Activated T-cell treated with anti-CD3 and anti-CD28 coated beads, Interleukin-2, amount 50 U/mL, for 48 hours (primary cell): ENCODE measurements at regions not wholly inside any gene's neighbourhood (a gene's known extent, or its start where the extent isn't known, plus 50 kb on each side); places are given as distances from the start of the nearest gene placed in this dataset.
"Not testable (repeated sequence)": the region's sequence is repeated elsewhere in the genome, so short reads cannot be mapped to it uniquely, and the experiment has no call there.

Experiments
- DNase-seq, 2 experiments: peaks; one replicate each; pipeline ENCODE4 v3.0.0-alpha.2; 2020

DNA sequence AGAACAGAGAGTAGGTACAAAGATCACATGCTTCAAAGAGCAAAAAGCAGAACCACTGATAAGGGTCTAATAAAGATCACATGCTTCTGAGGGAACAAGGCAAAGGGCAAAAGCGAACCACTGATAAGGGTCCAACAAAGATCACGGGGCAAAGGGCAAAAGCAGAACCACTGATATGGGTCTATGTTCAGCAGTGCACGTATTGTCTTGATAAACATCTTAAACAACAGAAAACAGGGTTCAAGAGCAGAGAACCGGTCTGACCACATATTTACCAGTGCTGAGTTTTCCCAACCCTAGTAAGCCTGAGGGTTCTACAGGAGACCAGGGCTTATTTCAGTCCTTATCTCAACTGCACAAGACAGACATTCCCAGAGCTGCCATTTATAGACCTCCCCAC, 362.7 kb upstream of the ATXN7L3B start:
- DNase-seq, result not testable (repeated sequence)

DNA sequence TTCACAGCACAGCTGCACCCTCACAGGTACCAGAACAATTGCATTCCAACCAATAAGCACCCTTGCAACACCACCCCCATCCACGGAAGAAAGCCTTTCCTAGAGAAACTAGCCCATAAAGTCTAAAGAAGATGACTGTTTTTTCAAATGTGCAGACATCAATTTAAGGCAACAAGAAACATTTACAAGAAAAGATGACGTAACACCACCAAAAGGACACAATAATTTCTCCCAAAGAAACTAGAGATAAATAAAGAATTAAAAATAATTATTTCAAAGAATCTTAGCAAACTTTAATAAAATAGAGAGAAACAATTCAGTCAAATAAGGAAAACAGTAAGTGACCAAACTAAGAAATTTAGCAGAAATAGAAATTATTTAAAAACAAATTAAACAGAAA, 352.3 kb upstream of the ATXN7L3B start:
- DNase-seq, result no peak

DNA sequence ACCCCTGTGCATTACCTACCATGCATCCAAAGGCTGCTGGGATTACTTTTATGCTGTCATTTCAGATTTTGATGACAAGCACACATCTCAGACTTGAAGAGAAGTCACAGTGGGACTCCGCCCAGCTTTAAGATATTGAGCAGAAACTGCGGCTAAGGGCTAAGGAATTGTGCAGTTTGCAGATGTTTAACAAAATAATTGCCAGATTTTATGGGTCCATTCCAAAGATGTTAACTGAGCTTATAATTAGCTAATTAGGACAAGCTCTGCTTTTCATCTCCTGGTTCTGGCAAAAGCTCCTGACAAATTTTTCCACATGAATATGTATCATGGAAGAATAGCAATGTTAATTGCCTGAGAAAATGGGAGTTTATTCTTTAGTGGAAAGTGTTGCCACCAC, 344.4 kb upstream of the ATXN7L3B start:
- no peak for DNase-seq

DNA sequence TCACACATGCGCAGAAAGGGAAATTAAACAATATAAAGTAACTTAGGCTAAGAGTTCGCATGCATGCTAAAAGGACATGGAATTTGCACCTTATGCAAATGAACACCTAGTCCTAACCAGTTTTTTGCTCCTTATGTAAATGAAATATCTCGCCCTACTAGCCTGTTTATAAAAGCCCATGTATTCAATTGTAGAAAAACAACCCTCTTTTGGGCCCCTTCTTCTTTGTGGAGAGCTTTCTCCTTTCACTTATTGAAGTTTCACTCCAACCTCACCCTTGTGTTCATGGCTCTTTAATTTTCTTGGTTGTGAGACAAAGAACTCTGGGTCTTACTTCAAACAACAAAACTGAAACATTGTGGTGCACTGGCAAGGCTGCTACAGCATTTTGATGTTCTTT, 333.4 kb upstream of the ATXN7L3B start:
- DNase-seq, result no peak

DNA sequence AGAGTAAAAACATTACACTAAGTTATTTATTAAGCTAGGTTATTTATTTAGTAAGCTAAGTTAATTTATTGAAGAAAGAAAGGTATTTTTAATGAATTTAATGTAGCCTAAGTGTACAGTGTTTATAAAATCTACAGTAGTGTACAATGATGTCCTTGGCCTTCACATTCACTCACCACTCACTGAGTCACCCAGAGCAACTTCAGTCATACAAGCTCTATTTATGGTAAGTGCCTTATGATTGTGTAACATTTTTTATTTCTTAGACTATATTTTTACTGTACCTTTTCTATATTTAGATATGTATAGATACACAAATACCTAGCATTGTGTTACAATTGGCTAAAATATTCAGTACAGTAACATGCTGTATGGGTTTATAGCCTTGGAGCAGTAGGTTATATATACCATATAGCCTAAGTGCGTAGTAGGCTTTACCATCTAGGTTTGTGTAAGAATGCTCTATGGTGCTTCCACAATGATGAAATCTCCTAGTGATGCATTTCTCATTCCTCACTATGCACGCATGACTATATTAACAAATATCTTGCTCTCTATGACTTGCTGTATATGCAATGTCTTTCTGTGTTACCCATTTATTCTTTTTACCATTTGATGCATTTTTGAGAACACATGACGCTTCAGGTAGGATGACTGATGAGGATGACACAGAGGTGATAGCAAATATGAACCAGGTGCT, 309.6 kb upstream of the ATXN7L3B start:
- no peak for DNase-seq

DNA sequence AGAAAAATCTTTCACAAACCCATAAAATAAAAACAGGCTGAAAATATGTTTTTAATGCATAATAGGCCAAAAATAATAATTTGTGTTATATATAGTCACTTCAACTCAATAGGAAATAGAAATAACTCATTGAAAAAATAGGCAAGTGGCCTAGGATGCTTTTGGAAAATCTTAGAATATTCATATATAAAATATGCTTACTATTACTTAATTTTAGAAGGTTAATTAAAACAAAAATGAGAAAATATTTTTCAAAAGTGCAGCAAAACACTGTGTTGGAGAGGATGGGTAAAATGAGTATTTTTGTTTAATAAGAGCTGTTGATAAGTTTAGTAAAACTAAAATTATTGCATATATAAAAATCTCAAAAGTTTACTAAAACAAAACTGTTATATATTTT, 308.0 kb upstream of the ATXN7L3B start:
- no peak for DNase-seq

DNA sequence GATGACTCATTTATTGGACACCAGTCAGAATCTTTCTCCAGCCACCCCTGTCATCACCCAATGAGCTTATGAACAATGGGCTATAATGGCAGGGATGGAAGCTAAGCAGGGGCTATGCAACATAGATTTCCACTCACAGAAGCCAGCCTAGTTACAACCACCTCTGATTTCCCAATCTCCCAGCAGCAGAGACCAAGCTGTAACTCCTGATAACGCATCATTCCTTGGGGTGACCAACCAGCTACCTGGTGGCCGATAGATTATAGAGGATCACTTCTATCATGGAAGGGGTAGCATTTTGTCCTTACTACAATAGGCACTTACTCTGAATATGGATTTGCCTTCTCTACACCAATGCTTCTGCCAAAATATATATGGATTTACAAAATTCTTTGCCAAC, 302.3 kb upstream of the ATXN7L3B start:
- DNase-seq, result no peak

DNA sequence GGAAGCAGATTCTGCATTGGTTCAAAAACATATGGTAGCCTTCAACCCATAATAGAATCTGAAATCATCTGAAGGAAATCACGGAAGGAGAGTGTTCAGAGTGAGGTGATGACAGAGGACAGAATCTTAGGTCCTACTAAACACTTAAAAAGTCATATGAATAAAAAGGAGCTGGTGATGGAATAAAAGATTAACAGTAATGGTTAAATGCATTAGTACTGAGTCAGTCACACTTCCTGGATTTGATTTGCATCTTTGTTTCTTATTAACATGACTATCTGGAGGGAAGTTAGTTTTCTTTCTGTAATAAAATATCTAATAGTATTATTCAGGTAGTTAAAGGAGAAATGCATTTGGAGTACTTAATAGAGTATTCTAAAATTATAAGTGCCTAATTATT, 296.3 kb upstream of the ATXN7L3B start:
- DNase-seq, result no peak

DNA sequence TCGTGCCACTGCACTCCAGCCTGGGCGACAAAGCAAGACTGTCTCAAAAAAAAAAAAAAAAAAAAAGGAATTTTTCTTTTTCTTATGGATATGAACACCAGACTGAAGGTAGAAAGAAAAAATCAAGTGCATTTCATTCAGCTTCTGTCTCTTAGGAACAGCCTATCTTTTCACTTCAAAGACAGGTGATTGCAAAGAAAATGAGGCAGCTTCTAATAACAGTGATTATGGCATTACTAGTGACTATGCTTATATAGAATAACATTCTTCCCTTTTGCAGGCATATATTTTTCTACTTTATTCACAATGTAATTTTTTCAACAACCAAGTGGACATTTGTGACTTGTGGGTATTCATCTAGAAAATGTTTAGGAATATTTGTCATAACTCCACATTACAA, 295.5 kb upstream of the ATXN7L3B start:
- no peak for DNase-seq

DNA sequence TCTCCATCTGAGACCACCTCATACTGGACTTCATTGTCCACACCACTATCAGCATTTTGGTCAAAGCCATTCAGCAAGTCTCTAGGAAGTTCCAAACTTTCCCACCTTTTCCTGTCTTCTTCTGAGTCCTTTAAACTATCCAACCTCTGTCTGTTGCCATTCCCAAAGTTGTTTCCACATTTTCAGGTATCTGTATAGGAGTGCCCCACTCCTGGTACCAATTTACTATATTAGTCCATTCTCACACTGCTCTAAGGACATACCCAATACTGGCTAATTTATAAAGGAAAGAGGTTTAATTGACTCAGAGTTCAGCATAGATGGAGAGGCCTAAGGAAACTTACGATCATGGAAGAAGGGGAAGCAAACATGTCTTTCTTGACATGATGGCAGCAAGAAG, 292.2 kb upstream of the ATXN7L3B start:
- no peak for DNase-seq

DNA sequence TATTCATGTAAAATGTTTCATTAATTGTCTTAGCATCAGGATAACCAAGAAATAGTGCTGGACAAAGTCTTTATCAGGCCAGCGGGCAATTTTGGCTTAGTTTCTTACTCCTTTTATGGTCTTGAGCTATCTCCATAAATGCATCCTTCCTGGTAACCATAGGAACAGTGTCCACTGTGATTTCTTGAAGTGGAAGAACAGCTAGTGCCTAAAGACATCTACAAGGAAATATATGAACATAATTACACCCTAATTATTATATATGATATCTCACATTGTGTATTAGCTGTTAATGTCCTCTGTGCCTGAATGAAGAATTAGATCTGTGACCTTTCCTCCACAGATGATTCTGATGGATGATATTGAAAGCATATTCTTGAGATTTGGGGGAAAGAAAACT, 286.7 kb upstream of the ATXN7L3B start:
- DNase-seq, result no peak

DNA sequence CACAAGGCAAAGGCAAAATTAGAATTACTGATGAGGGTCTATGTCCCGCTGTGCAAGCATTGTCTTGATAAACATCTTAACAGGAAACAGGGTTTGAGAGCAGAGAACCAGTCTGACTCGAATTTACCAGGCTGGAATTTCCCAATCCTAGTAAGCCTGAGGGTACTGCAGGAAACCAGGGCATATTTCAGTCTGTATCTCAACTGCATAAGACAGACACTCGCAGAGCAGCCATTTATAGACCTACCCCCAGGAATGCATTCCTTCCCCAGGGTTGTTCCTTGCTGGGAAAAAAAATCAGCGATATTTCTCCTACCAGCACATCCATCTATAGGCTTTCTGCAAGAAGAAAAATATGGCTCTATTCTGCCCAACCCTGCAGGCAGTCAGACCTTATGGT, 283.8 kb upstream of the ATXN7L3B start:
- not testable (repeated sequence) for DNase-seq

DNA sequence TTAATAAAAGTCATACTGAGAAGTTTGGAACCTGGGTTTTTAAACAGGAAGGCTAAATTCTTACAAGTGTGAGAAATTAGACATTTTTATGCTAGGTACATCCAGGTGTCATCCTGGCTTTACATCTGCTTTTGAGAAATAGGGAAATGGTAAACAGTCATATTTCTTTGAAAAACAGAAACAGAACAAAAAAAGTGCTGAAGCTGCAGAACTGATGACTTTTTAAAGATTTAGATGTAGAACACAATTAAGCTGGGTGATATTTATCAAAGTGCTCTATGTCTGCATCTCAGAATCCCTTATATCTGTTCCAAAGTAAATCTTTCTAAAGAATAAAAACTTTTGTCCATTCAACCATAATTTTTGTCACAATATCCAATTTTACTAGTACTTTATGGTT, 282.9 kb upstream of the ATXN7L3B start:
- no peak for DNase-seq

DNA sequence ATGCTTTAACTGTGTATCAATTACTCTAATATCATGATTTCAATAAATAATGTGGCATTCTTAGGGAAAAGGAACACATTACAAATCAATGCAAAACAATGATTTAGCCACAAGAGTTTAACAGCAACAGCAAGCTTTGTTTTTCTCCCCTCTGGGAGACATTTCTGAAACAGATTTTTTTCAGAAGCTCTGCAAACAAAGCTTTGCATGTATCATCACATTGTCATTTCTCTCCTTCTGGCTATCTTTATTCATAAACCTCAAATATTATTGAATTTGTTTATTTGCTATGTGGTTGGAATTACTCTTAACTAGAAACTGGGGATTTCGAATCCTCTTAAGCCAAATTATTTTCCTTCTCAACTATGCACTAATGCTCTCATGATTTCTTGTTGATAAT, 278.4 kb upstream of the ATXN7L3B start:
- no peak for DNase-seq

DNA sequence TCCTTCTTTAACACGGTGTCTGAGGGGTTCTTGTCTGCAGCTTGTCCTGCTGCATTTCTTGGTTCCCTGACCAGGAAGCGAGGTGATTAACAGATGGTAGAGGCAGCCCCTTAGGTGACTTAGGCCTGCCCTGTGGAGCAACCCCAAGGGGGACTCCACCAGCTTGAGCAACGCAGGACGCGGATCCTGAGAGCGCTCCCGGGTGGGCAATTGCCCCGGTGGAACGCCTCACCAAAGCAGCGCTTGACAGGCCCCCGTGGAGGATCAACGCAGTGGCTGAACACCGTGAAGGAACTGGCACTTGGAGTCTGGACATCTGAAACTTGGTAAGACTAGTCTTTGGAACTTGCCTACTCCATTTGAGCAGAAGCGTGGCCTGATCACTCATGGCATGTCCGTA, 272.9 kb upstream of the ATXN7L3B start:
- DNase-seq, result no peak

DNA sequence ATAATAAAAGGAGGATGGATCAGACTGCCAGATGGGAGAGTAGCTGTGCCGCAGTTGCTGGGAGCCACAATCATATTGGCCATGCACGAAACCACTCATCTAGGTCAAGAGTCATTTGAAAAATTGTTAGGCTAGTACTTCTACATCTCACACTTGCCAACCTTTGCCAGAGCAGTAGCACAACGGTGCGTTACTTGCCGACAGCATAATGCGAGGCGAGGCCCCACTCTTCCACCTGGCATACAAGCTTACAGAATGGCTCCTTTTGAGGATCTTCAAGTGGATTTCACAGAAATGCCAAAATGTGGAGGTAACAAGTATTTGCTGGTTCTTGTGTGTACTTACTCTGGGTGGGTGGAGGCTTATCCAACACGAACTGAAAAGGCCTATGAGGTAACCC, 268.3 kb upstream of the ATXN7L3B start:
- DNase-seq, result not testable (repeated sequence)

DNA sequence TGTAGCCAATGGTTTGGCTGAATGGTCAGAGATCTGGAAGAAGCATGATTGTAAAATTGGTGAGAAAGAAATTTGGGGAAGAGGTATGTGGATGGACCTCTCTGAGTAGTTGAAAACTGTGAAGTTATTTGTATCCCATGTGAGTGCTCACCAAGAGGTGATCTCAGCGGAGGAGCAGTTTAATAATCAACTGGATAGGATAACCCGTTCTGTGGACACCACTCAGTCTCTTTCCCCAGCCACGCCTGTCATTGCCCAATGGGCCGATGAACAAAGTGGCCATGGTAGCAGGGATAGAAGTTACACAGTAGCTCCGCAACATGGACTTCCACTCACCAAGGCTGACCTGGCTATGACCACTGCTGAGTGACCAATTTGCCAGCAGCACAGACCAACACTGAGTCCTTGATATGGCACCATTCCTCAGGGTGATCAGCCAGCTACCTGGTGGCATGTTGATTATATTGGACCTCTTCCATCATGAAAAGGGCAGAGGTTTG, 257.4 kb upstream of the ATXN7L3B start:
- DNase-seq, result no peak

DNA sequence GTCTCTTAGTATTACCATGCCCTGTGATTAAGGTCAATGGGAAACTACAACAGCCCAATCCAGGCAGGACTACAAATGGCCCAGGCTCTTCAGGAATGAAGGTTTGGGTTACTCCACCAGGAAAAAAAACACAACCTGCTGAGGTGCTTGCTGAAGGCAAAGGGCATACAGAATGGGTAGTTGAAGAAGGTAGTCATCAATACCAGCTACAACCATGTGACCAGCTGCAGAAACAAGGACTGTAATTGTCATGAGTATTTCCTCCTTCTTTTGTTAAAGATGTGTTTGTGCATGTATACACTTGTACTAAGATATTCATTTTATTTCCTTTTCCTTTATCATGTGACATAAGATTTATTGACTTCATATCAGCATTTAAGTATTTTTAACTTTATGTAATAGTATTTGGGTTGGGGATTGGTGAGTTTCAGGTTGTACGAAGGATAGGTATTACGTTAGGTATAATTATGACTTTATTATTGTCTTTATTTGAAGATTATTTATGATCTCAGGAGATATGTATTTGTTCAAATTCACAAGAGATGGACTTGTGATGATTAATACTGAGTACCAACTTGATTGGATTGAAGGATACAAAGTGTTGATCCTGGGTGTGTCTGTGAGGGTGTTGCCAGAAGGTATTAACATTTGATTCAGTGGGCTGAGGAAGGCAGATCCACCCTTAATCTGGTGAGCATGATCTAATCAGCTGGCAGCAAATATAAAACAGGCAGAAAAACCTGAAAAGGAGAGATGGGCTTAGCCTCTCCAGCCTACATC, 256.0 kb upstream of the ATXN7L3B start:
- not testable (repeated sequence) for DNase-seq

DNA sequence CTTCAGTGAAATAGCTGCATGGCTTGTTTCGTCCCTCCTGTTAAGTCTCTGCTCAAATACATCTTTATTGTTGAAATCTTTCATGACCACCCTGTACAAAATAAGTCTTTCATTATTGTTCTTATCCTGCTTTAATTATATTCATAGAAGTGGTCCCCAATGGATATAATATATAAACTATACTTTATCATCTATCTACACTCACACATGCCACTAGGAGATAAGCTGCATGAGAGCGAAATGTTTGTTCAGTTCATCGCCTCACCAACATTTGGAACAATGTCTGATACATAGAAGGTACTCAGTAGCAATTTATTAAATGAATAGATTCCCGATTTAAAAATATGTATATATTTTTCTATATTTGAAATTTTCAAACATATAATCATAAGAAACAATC, 254.0 kb upstream of the ATXN7L3B start:
- DNase-seq, result no peak

DNA sequence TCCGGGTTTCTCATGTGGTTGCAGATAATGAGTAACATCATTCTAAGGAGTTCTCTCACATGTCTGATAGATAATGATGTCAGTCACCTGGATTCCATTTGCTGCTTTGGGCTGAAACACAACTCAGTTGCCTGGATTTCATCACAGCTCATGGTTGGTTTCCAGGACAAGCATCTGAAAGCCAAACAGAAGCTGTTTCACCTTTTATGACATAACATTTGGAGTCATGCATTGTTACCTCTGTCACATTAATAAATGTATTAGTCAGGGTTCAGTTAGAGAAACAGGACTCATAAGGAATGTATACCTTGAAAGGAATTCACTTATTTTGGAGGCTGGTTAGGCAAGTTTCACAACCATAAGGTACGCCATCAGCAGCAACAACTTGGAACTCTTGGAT, 251.9 kb upstream of the ATXN7L3B start:
- DNase-seq, result no peak

DNA sequence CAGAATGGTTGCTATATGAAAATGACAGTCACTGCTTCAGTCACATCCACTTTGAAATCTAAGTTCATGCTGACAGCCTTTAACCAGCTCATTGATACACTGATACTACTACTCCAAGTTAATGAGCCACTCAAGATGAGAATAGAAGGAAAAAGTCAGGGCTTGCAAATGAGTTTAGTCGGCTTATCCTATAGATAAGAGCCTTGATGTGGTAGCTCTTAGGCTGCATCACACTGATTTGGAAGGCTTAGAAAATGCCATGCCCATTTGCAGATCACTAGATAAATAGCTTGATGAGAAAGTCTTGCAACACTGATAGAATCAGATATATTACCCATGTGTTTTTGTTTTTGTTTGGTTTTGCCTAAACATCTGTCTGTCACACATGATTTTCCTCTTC, 251.4 kb upstream of the ATXN7L3B start:
- no peak for DNase-seq

DNA sequence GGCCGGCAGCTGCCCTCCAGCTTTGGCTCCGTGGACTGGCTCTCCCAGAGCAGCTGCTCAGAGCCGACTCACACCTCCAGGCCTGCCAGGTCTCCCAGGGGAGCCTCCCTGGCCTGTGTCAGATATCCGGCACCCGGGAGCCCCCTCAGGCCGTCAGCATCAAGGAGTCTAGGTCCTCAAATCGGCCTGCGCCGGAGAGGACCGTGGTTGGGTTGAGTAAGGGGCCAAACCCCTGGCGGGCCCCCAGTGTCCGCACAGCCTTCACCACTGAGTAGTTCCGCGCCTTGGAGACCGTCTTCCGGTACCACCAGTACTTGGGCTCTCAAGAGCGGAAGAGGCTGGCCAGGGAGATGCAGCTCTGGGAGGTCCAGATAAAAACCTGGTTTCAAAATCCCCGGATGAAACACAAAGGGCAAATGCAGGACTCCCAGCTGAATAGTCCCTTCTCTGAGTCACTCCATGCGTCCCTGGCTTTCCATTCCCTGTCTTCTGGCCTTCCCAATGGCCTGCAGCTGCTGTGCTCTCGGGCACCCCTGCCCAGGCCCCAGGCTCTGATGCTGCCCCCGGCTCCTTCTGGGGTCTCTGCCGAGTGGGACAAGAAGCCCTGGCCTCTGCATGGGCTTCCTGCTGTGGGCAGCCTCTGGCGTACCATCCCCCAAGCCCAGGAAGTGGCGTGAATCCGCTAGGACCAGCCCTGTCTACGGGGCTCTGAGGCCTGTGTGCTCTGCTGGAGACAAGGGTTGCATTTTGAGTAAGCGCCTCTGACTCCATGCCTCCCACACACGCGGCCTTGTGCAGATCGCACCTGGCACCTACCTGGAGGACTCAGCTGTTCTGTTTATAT, 245.1 kb upstream of the ATXN7L3B start:
- no peak for DNase-seq

DNA sequence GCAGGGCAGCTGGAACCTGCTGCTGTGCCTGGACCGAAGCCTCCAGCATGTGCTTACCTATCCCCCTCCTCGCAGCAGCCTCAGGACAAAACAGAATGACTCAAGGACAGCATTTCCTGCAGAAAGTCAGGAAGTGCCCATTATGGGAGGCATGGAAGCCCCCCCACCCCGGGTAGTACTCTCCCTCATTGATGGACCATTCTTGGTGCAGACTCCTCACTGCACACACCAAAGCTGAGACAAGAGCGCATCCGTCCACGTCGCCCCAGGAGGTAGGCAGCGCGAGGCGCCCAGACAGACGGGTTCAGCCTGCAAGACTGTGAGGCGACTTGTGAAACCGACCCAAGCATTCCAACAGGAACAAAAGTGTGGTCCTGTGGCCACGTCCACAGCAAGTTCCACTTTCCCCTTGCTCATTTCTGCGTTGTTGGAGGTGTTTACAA, 243.9 kb upstream of the ATXN7L3B start:
- no peak for DNase-seq
